ENCODE measurements at regions not wholly inside any gene's neighbourhood (a gene's known extent, or its start where the extent isn't known, plus 50 kb on each side); places are given as distances from the start of the nearest gene placed in this dataset.

DNA sequence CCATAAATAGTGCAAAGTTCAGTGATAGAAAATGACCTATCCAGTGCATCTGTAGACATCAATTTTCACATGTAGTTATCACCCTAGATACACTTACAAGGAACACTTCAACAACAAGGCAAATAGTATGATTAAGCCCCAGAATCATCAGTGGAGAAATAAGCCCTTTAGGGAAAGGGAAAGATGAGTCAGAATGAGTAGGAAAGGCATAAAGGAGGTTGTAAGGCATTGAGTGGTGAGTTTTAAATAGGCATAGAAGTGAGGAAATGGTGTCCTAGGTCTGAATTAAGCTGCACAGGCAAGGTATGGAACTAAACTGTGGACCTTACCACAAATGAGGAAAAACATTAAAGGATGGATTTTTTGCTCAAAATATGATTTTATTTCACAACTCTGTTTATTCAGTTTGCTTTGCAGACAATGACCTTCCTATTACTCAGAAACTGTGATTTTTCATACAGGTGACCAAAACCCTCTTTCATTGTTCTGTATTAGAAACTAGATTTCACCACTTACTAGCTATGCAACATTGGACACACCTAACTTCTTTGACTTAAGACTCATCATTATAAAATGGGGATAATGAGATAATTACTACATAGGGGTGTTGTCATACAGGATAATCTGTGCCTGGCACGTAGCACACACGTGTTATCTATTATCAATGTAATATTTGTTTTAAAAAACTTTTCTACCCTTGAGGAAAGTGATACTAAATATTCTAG lies 57.0 kb upstream of the MAP9 start:
- TF ChIP-seq, protein P1, sequence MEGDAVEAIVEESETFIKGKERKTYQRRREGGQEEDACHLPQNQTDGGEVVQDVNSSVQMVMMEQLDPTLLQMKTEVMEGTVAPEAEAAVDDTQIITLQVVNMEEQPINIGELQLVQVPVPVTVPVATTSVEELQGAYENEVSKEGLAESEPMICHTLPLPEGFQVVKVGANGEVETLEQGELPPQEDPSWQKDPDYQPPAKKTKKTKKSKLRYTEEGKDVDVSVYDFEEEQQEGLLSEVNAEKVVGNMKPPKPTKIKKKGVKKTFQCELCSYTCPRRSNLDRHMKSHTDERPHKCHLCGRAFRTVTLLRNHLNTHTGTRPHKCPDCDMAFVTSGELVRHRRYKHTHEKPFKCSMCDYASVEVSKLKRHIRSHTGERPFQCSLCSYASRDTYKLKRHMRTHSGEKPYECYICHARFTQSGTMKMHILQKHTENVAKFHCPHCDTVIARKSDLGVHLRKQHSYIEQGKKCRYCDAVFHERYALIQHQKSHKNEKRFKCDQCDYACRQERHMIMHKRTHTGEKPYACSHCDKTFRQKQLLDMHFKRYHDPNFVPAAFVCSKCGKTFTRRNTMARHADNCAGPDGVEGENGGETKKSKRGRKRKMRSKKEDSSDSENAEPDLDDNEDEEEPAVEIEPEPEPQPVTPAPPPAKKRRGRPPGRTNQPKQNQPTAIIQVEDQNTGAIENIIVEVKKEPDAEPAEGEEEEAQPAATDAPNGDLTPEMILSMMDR (optimal IDR thresholded peaks at IDR 0.05 in 1 of 3, IDR thresholded peaks at IDR 0.05 in 1 of 3, conservative IDR thresholded peaks at IDR 0.05 in 1 of 3; ENCODE audit: extremely low read depth in 1 of 3, insufficient read depth in 2 of 3, low read length in 3 of 3): no peak
- no peak for TF ChIP-seq EZH2 (IDR thresholded peaks at IDR 0.05; ENCODE audit: low read length)
